ENCODE measurements at regions not wholly inside any gene's neighbourhood (a gene's known extent, or its start where the extent isn't known, plus 50 kb on each side); places are given as distances from the start of the nearest gene placed in this dataset.

GRCh38 chrX:67917421-67918010, 373.7 kb downstream of the AR start:
- TF ChIP-seq CTCF (IDR thresholded peaks at IDR 0.05; ENCODE audit: low read depth, low read length) (no peak), EZH2phosphoT487 (IDR thresholded peaks at IDR 0.05; ENCODE audit: low read depth) (no peak)
